Right cardiac atrium (tissue), 5 donors: ENCODE measurements at regions not wholly inside any gene's neighbourhood (a gene's known extent, or its start where the extent isn't known, plus 50 kb on each side); places are given as distances from the start of the nearest gene placed in this dataset.
A peak's percentile ranks its signal among the peaks of the same experiment; 100 is the strongest.

Experiments used
- ATAC-seq, 2 donors: fragments of 200-7000 bp; cut with Tn5 transposase; one replicate each; pipeline versions ENCODE4 v1.8.0 to v1.9.1; 2020; ENCODE audit warnings: moderate library complexity in 2 of 2, mild to moderate bottlenecking in 1 of 2
- DNase-seq, 3 donors: peaks; one replicate each; pipeline ENCODE4 v3.0.0-alpha.2; 2020
- H3K27ac ChIP-seq: one replicate; pipeline ENCODE4 v1.5.1; 2013; ENCODE audit warnings: mild to moderate bottlenecking, low read length, control low read depth, moderate library complexity
- H3K27me3 ChIP-seq: one replicate; pipeline ENCODE4 v1.6.1; 2013; ENCODE audit not compliant: control insufficient read depth, insufficient read depth
- H3K4me1 ChIP-seq: one replicate; pipeline ENCODE4 v1.6.1; 2013; ENCODE audit warnings: low read length; ENCODE audit not compliant: control insufficient read depth, insufficient read depth
- H3K4me3 ChIP-seq: one replicate; pipeline ENCODE4 v1.5.1; 2013; ENCODE audit warnings: low read length, control low read depth
- H3K9me3 ChIP-seq: one replicate; pipeline ENCODE4 v1.6.1; 2013; ENCODE audit warnings: low read length; ENCODE audit not compliant: control insufficient read depth
- WGBS: extraction: QIAGEN DNeasy Blood & Tissue Kit; methylation state at CpG from one replicate; pipeline ENCODE4 v1.1.7; 2013; 5-methylcytosine and 5-hydroxymethylcytosine counted together
- intact Hi-C, 4 donors: fragments of 100-400 bp; cut with DNase I; formaldehyde crosslinking; loops; one replicate each; pipeline versions ENCODE4 v1.11.0 to v1.14.0; 2022 to 2023
- donor health status: healthy with polysubstance abuse.
- donor health status: DM: no; HTN: yes; CAD: no.
- donor health status: DM: no; HTN: no; CAD: no.
- donor health status: DM: no; HTN: yes; CAD: no; lungs with severe emphysema.
- donor health status: DM: yes; HTN: yes; CAD: no.

GRCh38 chr12:25780771-25781170 lies 177.7 kb upstream of the RASSF8 start:
- intact Hi-C loops = no loop called here

GRCh38 chr12:25781232-25781631 lies 177.2 kb upstream of the RASSF8 start:
- Histone ChIP-seq H3K4me3 (no peak overlapping the region), H3K9me3 (no peaks in the 10 kb centered on the region), H3K27ac (no peak overlapping the region), H3K27me3 (no peaks in the 10 kb centered on the region), H3K4me1 (no peaks in the 10 kb centered on the region)
- no peak for DNase-seq
- intact Hi-C loops = no loop called here
- ATAC-seq = no peak
- 70% methylated on average over 4 of the region's 4 CpGs for WGBS

More at GRCh38 chr12:25780771-25781170, 177.7 kb upstream of the RASSF8 start:
- no peaks in the 10 kb centered on the region for H3K9me3 ChIP-seq
- 78% methylated on average over 3 of the region's 3 CpGs for WGBS
- no peak overlapping the region for H3K4me3 ChIP-seq
- ATAC-seq (no peak), DNase-seq (no peak)
- no peaks in the 10 kb centered on the region for H3K4me1 ChIP-seq
- no peaks in the 10 kb centered on the region for H3K27me3 ChIP-seq
- no peak overlapping the region for H3K27ac ChIP-seq

GRCh38 chr12:25783566-25783965 lies 174.9 kb upstream of the RASSF8 start:
- no peaks in the 10 kb centered on the region for H3K27me3 ChIP-seq
- no peaks in the 10 kb centered on the region for H3K4me1 ChIP-seq
- intact Hi-C loops = no loop called here
- 87% methylated on average over 5 of the region's 5 CpGs for WGBS
- no peak for ATAC-seq
- H3K27ac ChIP-seq = no peak overlapping the region
- H3K4me3 ChIP-seq = no peak overlapping the region
- no peak for DNase-seq
- no peaks in the 10 kb centered on the region for H3K9me3 ChIP-seq

GRCh38 chr12:25784669-25785068 lies 173.8 kb upstream of the RASSF8 start:
- H3K4me1 ChIP-seq = peaks cover 1% of the 10 kb centered on the region
- 91% methylated on average over 7 of the region's 7 CpGs for WGBS
- no peak overlapping the region for H3K27ac ChIP-seq
- H3K4me3 ChIP-seq = no peak overlapping the region
- intact Hi-C loops = no loop called here
- H3K9me3 ChIP-seq = no peaks in the 10 kb centered on the region
- H3K27me3 ChIP-seq = no peaks in the 10 kb centered on the region
- ATAC-seq (no peak), DNase-seq (no peak)

GRCh38 chr12:25785134-25785533 lies 173.3 kb upstream of the RASSF8 start:
- DNase-seq (no peak), ATAC-seq (no peak)
- 68% methylated on average over 4 of the region's 4 CpGs for WGBS
- H3K27me3 ChIP-seq = no peaks in the 10 kb centered on the region
- intact Hi-C loops = no loop called here
- H3K4me3 ChIP-seq = no peak overlapping the region
- no peak overlapping the region for H3K27ac ChIP-seq
- H3K9me3 ChIP-seq = no peaks in the 10 kb centered on the region
- peaks cover 1% of the 10 kb centered on the region for H3K4me1 ChIP-seq

GRCh38 chr12:25787701-25788100 lies 170.8 kb upstream of the RASSF8 start:
- no peak for DNase-seq
- no peak overlapping the region for H3K4me3 ChIP-seq
- no peaks in the 10 kb centered on the region for H3K9me3 ChIP-seq
- intact Hi-C loops = no loop called here
- H3K4me1 ChIP-seq = peaks cover 3% of the 10 kb centered on the region
- no peak overlapping the region for H3K27ac ChIP-seq
- no peak for ATAC-seq
- 43% methylated on average over 2 of the region's 2 CpGs for WGBS
- H3K27me3 ChIP-seq = no peaks in the 10 kb centered on the region

- Histone ChIP-seq H3K4me1 (peaks cover 5% of the 10 kb centered on the region), H3K27ac (no peak overlapping the region), H3K27me3 (no peaks in the 10 kb centered on the region), H3K9me3 (no peaks in the 10 kb centered on the region), H3K4me3 (no peak overlapping the region)
- 55% methylated on average over 1 of the region's 1 CpG for WGBS
- ATAC-seq = peak; percentile 60 to 89
- intact Hi-C loops = no loop called here
- no peak for DNase-seq
Observed at GRCh38 chr12:25788707-25789442, 169.6 kb upstream of the RASSF8 start.

- ATAC-seq = peak; percentile 79 to 87
Observed at GRCh38 chr12:25789541-25789944, 168.9 kb upstream of the RASSF8 start.

GRCh38 chr12:25792031-25792430 lies 166.5 kb upstream of the RASSF8 start:
- 97% methylated on average over 1 of the region's 1 CpG for WGBS

More at GRCh38 chr12:25789541-25789944, 168.9 kb upstream of the RASSF8 start:
- intact Hi-C loops = no loop called here
- Histone ChIP-seq H3K4me3 (no peak overlapping the region), H3K4me1 (peaks cover 5% of the 10 kb centered on the region), H3K9me3 (no peaks in the 10 kb centered on the region), H3K27me3 (no peaks in the 10 kb centered on the region), H3K27ac (no peak overlapping the region)
- no peak for DNase-seq
- WGBS = 38% methylated on average over 4 of the region's 4 CpGs

GRCh38 chr12:25793196-25793595 lies 165.3 kb upstream of the RASSF8 start:
- 67% methylated on average over 3 of the region's 3 CpGs for WGBS
- ATAC-seq = peak in 1 of 2 donors; percentile 37
- Histone ChIP-seq H3K4me1 (peaks cover 5% of the 10 kb centered on the region), H3K4me3 (no peak overlapping the region), H3K9me3 (no peaks in the 10 kb centered on the region), H3K27me3 (no peaks in the 10 kb centered on the region), H3K27ac (no peak overlapping the region)
- intact Hi-C loops = loop anchor here in 1 of 4 donors (10.0 kb wide), 1 partner anchor 208 kb away; no protein-coding TSS in a partner anchor
- DNase-seq = peak in 1 of 3 donors; percentile 45

More at GRCh38 chr12:25792031-25792430, 166.5 kb upstream of the RASSF8 start:
- H3K9me3 ChIP-seq = no peaks in the 10 kb centered on the region
- no peak for ATAC-seq
- intact Hi-C loops = loop anchor here in 1 of 4 donors (10.0 kb wide), 1 partner anchor 207 kb away; no protein-coding TSS in a partner anchor
- no peak overlapping the region for H3K4me3 ChIP-seq
- no peaks in the 10 kb centered on the region for H3K27me3 ChIP-seq
- H3K4me1 ChIP-seq = peaks cover 5% of the 10 kb centered on the region
- no peak overlapping the region for H3K27ac ChIP-seq
- DNase-seq = no peak

GRCh38 chr12:25794571-25794970 lies 163.9 kb upstream of the RASSF8 start:
- Histone ChIP-seq H3K27me3 (no peaks in the 10 kb centered on the region), H3K27ac (no peak overlapping the region), H3K4me3 (no peak overlapping the region), H3K9me3 (no peaks in the 10 kb centered on the region), H3K4me1 (peaks cover 3% of the 10 kb centered on the region)
- WGBS = 86% methylated on average over 3 of the region's 3 CpGs
- no peak for DNase-seq
- no peak for ATAC-seq
- intact Hi-C loops = loop anchor here in 1 of 4 donors (10.0 kb wide), 1 partner anchor 210 kb away; no protein-coding TSS in a partner anchor
